ENCODE measurements at regions not wholly inside any gene's neighbourhood (a gene's known extent, or its start where the extent isn't known, plus 50 kb on each side); places are given as distances from the start of the nearest gene placed in this dataset.

GRCh38 chr9:88653406-88653805 is 118.4 kb downstream of the NXNL2 start (continued):
- TF ChIP-seq SIRT6 (IDR thresholded peaks at IDR 0.05; ENCODE audit: low read length): no peak

- Histone ChIP-seq H2AK5ac (ENCODE audit: low read depth, low read length) (no peak overlapping the region), H3K4me1 (replicated peaks in 1 of 4; ENCODE audit: control insufficient read depth in 3 of 4, insufficient read depth in 4 of 4, low read length in 3 of 4) (no peaks in the 10 kb centered on the region), H3K4me2 (ENCODE audit: insufficient read depth in 1 of 2, low read depth in 2 of 2, low read length in 2 of 2) (no peak overlapping the region), H3K9me3 (ENCODE audit: insufficient read depth in 2 of 2, low read depth in 1 of 2, low read length in 1 of 2) (no peaks in the 10 kb centered on the region), H3K9ac (replicated peaks in 1 of 4; ENCODE audit: extremely low read depth in 1 of 4, low read depth in 3 of 4, low read length in 3 of 4) (no peak overlapping the region), H2AFZ (ENCODE audit: low read length) (no peak overlapping the region), H3K36me3 (ENCODE audit: control insufficient read depth in 2 of 4, insufficient read depth in 4 of 4, low read length in 3 of 4) (no peaks in the 10 kb centered on the region), H3K4ac (replicated peaks; ENCODE audit: insufficient read length, low read depth, low read length) (no peak overlapping the region), H3K14ac (ENCODE audit: insufficient read length) (no peak overlapping the region), H2BK120ac (replicated peaks; ENCODE audit: low read depth, low read length) (no peak overlapping the region), H3K79me1 (ENCODE audit: low read depth, low read length) (no peaks in the 10 kb centered on the region), H3K23me2 (ENCODE audit: low read depth, low read length) (no peaks in the 10 kb centered on the region), H3K4me3 (ENCODE audit: extremely low read depth in 1 of 4, insufficient read depth in 2 of 4, low read depth in 3 of 4, low read length in 4 of 4) (no peak overlapping the region), H3K79me2 (ENCODE audit: control insufficient read depth in 1 of 2, insufficient read depth in 2 of 2, low read length in 2 of 2) (no peaks in the 10 kb centered on the region), H2BK20ac (ENCODE audit: low read length) (no peak overlapping the region), H3K27ac (ENCODE audit: low read depth, low read length) (no peak overlapping the region), H3K56ac (replicated peaks; ENCODE audit: insufficient read length, low read depth, low read length) (no peak overlapping the region), H4K5ac (ENCODE audit: insufficient read length, low read depth, low read length) (no peak overlapping the region), H2BK15ac (ENCODE audit: low read length) (no peak overlapping the region), H3K27me3 (replicated peaks in 1 of 4; ENCODE audit: control insufficient read depth in 3 of 4, extremely low read depth in 1 of 4, insufficient read depth in 3 of 4, low read length in 3 of 4) (no peaks in the 10 kb centered on the region), H3K23ac (ENCODE audit: insufficient read length) (no peak overlapping the region), H2BK12ac (ENCODE audit: low read depth, low read length) (no peak overlapping the region), H4K91ac (replicated peaks; ENCODE audit: insufficient read length, low read length) (no peak overlapping the region), H4K8ac (ENCODE audit: extremely low read depth, insufficient read depth, low read length) (no peak overlapping the region), H3K18ac (ENCODE audit: extremely low read depth, low read length) (no peak overlapping the region), H4K20me1 (replicated peaks in 1 of 2; ENCODE audit: control insufficient read depth in 1 of 2, insufficient read depth in 2 of 2, low read length in 2 of 2) (no peaks in the 10 kb centered on the region), H2BK5ac (ENCODE audit: low read depth, low read length) (no peak overlapping the region)
- DNase-seq (ENCODE audit: low read depth in 1 of 2, low spot score in 2 of 2) (no peak), FAIRE-seq (no peak)
- 89% methylated on average over 3 of the region's 3 CpGs; no CpG with 5 or more reads in 1 of the 2 experiments for WGBS, 2 experiments (ENCODE audit: extremely low coverage in 1 of 2, insufficient coverage in 1 of 2, insufficient read length in 1 of 2, insufficient replicate concordance in 2 of 2, low coverage in 1 of 2, low lambda C conversion rate in 2 of 2, missing lambda C conversion rate in 1 of 2)
- POLR2A ChIA-PET (ENCODE audit: partially characterized antibody): no interaction called here
- CTCF ChIA-PET (ENCODE audit: partially characterized antibody): interaction anchor here (0.5 to 1.0 kb wide), 3 partner anchors 13 to 770 kb away, joined by 3 read pairs; no protein-coding TSS in a partner anchor
- TF ChIP-seq ASH2L (IDR thresholded peaks at IDR 0.05; ENCODE audit: low read length) (no peak), CBX8 (IDR thresholded peaks at IDR 0.05; ENCODE audit: borderline replicate concordance, low read depth, low read length) (no peak), SIN3A (conservative IDR thresholded peaks at IDR 0.05 in 1 of 2, IDR thresholded peaks at IDR 0.05 in 1 of 2; ENCODE audit: low read depth in 1 of 2, low read length in 2 of 2) (no peak), SUZ12 (IDR thresholded peaks at IDR 0.05; ENCODE audit: low read length) (no peak), RBBP5 (IDR thresholded peaks at IDR 0.05; ENCODE audit: borderline replicate concordance, low read depth, low read length) (no peak), TAF7 (optimal IDR thresholded peaks at IDR 0.05; ENCODE audit: borderline replicate concordance, low read depth, low read length) (no peak), TCF12 (IDR thresholded peaks at IDR 0.05; ENCODE audit: low read depth, low read length) (no peak), SAP30 (IDR thresholded peaks at IDR 0.05; ENCODE audit: insufficient read depth, insufficient replicate concordance, low read length) (no peak)
Measured at GRCh38 chr9:88653911-88654310, 118.9 kb downstream of the NXNL2 start.

All from H1 (cell line).